Fibroblast of villous mesenchyme (primary cell): ENCODE measurements at regions not wholly inside any gene's neighbourhood (a gene's known extent, or its start where the extent isn't known, plus 50 kb on each side); places are given as distances from the start of the nearest gene placed in this dataset.

Experiments used
- DNase-seq: peaks from one replicate; pipeline ENCODE4 v3.0.0-alpha.2; 2010; ENCODE audit warnings: low read depth
- H3K4me3 ChIP-seq: 2 replicates; pipeline ENCODE4 v1.5.1; 2011; ENCODE audit warnings: low read depth, mild to moderate bottlenecking, low read length
- TF ChIP-seq, protein P1 (sequence below): IDR thresholded peaks from 2 replicates; pipeline ENCODE4 v1.5.1; 2012; ENCODE audit warnings: low read depth, mild to moderate bottlenecking, low read length; ENCODE audit not compliant: insufficient read depth

GRCh38 chr3:6099458-6100075 is 761.3 kb upstream of the GRM7 start:
- no peak for DNase-seq
- TF ChIP-seq, protein P1, sequence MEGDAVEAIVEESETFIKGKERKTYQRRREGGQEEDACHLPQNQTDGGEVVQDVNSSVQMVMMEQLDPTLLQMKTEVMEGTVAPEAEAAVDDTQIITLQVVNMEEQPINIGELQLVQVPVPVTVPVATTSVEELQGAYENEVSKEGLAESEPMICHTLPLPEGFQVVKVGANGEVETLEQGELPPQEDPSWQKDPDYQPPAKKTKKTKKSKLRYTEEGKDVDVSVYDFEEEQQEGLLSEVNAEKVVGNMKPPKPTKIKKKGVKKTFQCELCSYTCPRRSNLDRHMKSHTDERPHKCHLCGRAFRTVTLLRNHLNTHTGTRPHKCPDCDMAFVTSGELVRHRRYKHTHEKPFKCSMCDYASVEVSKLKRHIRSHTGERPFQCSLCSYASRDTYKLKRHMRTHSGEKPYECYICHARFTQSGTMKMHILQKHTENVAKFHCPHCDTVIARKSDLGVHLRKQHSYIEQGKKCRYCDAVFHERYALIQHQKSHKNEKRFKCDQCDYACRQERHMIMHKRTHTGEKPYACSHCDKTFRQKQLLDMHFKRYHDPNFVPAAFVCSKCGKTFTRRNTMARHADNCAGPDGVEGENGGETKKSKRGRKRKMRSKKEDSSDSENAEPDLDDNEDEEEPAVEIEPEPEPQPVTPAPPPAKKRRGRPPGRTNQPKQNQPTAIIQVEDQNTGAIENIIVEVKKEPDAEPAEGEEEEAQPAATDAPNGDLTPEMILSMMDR: no peak

DNA sequence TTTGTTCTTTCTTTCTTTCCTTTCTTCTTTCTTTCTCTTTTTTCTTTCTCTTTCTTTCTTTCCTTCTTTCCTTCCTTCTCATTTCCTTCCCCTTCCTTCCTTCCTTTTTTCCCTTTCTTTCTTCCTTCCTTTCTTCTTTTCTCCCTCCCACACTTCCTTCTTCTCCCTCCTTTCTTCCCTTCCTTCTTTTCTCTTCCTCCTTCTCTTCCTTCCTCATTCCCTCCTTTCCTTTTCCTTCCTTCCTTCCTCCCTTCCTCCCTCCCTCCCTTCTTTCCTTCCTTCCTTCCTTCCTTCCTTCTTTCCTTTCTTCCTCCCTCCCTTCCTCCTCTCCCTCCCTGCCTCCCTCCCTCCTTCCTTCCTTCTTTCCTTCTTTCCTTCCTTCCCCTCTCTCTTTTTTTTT is 755.7 kb upstream of the GRM7 start:
- TF ChIP-seq, protein P1: no peak

More at GRCh38 chr3:6099458-6100075, 761.3 kb upstream of the GRM7 start:
- H3K4me3 ChIP-seq: no peak overlapping the region

DNA sequence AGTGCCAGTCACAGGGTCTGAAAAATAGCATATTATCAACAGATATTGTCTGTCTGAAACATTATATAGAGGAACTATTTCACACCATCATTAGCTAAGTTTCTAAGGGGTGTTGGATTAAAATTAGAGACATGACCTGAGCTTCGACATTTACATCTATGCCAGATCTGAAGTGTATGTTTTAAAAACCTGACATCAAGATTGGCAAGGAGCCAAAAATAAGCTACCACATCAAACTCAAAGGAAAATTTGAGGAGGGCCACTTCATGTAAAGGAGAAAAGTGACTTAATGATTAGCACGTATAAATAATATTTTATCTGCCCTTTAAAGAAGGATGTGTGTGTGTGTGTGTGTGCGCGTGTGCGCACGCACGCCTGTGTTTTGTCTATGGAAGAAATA is 752.0 kb upstream of the GRM7 start:
- TF ChIP-seq, protein P1: no peak
- no peak for DNase-seq
- no peak overlapping the region for H3K4me3 ChIP-seq

More for the DNA sequence above, 755.7 kb upstream of the GRM7 start:
- no peak for DNase-seq
- H3K4me3 ChIP-seq: no peak overlapping the region

- no peak for DNase-seq
These were observed 750.5 kb upstream of the GRM7 start for GRCh38 chr3:6110451-6110850.

DNA sequence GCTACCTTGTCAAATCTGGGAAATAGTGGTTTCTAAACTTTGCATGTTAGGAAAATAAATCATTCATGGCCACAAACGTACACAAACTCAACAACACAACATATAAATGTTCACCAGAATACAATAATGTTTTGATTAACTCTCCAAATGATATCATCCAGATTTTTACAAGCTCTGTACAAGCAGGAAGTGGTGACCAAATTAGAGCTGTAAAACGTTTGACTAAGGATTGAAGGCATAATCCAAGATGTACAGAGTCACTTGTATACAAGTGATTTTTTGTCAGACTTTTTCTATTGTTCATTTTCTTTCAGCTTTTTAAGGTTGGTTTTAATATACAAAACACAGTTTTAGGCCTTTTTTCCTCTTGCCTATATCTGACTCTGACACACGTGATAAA is 748.4 kb upstream of the GRM7 start:
- TF ChIP-seq, protein P1: no peak
- no peak overlapping the region for H3K4me3 ChIP-seq
- no peak for DNase-seq

More at GRCh38 chr3:6110451-6110850, 750.5 kb upstream of the GRM7 start:
- TF ChIP-seq, protein P1: no peak
- no peak overlapping the region for H3K4me3 ChIP-seq

DNA sequence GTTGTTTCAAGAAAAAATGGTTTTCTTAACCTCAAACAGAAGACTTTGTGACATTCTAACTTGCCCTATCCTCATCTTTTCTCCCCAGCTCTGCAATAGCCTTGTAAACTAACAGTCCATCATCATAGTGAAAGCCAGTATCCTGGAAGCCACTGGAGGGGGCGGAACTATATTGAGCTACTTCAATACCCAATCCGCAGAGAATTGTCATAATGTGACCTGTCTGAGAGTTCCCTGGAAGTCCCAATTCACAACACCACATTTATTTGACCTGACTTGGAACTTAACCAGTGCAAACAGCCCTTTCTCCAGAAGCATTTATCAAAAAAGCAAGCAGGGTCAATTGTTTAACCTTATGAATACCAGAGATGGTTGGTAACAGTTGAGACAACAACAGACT is 747.6 kb upstream of the GRM7 start:
- DNase-seq: no peak
- no peak overlapping the region for H3K4me3 ChIP-seq
- TF ChIP-seq, protein P1: no peak

DNA sequence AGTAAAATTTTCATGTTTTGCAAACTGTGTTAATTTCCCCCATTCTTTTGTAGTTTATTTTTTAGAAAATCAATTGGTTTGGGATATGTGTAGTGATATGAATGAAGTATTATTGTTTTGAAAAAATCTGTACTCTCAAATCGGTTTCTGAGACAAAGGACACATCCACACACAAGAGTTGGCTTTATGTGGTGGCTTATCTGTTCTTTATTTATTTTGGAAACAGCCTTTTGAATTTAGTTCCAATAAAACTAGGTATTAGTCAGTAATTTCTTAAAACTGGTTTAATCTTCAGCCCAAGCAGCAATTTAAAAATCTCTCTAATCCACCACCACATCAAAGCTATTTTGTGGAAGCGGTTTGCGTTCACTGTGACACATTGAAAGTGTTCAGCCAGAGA is 741.5 kb upstream of the GRM7 start:
- no peak for DNase-seq
- TF ChIP-seq, protein P1: no peak
- no peak overlapping the region for H3K4me3 ChIP-seq
